HCT116 (cell line): ENCODE measurements at regions not wholly inside any gene's neighbourhood (a gene's known extent, or its start where the extent isn't known, plus 50 kb on each side); places are given as distances from the start of the nearest gene placed in this dataset.

Experiments
- ATAC-seq: fragments of 200-7000 bp; cut with Tn5 transposase; 2 replicates; pipeline ENCODE4 v1.9.1; 2020; ENCODE audit warnings: mild to moderate bottlenecking, moderate library complexity
- BruUV-seq: library from RNA; stranded (reverse); fragments of 400-500 nt; replicated peaks from 2 replicates; lab custom pipeline; 2021; lab: Mats Ljungman, UMichigan
- CTCF ChIA-PET: fragments of 300-600 bp; sonication (Branson Sonifier 250); formaldehyde crosslinking; loops from one replicate; lab custom pipeline; 2021; ENCODE audit warnings: antibody characterized with exemption; lab: Charles Lee
- POLR2A ChIA-PET: fragments of 300-600, 350-600 bp; sonication (Branson Sonifier 250); formaldehyde crosslinking; loops from one replicate; lab custom pipeline; 2021; ENCODE audit warnings: antibody characterized with exemption; lab: Charles Lee
- RAD21 ChIA-PET, 2 experiments: fragments of 300-600 bp; sonication (Branson Sonifier 250); formaldehyde crosslinking; loops; one replicate each; lab custom pipeline; 2023; ENCODE audit warnings: low total read pairs in 2 of 2; ENCODE audit not compliant: uncharacterized antibody in 2 of 2, unreplicated experiment in 2 of 2, low non-redundant PET in 1 of 2; lab: Charles Lee
- DNase-seq: peaks from one replicate; pipeline ENCODE4 v3.0.0-alpha.2; 2010; ENCODE audit warnings: low read depth, low spot score
- H2AFZ ChIP-seq: fragments of 200-600 bp; shearing (Covaris generic), sonication (generic); 2 replicates; pipeline ENCODE4 v1.6.1; 2017; ENCODE audit warnings: low read depth, mixed run types, mixed read lengths, antibody characterized with exemption, low read length; ENCODE audit not compliant: poor library complexity, severe bottlenecking
- H3K27ac ChIP-seq: 2 replicates; pipeline ENCODE4 v1.5.1; 2012; ENCODE audit warnings: low read depth, low read length
- H3K27me3 ChIP-seq: fragments of 200-600 bp; sonication (generic); 2 replicates; pipeline ENCODE4 v1.6.1; 2016; ENCODE audit warnings: mixed run types, low read length, mixed read lengths; ENCODE audit not compliant: insufficient read depth
- H3K36me3 ChIP-seq, 2 experiments: fragments of 200-500 bp in 1 of 2; fragments of 200-600 bp in 1 of 2; sonication (Bioruptor generic) in 1 of 2; sonication (generic) in 1 of 2; 2 replicates each; pipeline versions ENCODE4 v1.5.1 to v1.6.1; 2014 to 2016; ENCODE audit warnings: low read length in 2 of 2, inconsistent platforms in 1 of 2, mixed read lengths in 1 of 2, mixed run types in 1 of 2; ENCODE audit not compliant: insufficient read depth in 2 of 2, control insufficient read depth in 1 of 2
- H3K4me1 ChIP-seq, 2 experiments: fragments of 200-600 bp in 1 of 2; sonication (generic) in 1 of 2; 2 replicates each; pipeline versions ENCODE4 v1.5.1 to v1.6.1; 2012 to 2017; ENCODE audit warnings: low read length in 2 of 2, inconsistent platforms in 1 of 2, mild to moderate bottlenecking in 1 of 2, mixed read lengths in 1 of 2, mixed run types in 1 of 2, moderate library complexity in 1 of 2; ENCODE audit not compliant: insufficient read depth in 2 of 2, control insufficient read depth in 1 of 2
- H3K4me2 ChIP-seq: fragments of 200-600 bp; sonication (generic); 2 replicates; pipeline ENCODE4 v1.6.1; 2017; ENCODE audit warnings: mixed run types, low read length, mixed read lengths
- H3K4me3 ChIP-seq, 2 experiments: fragments of 200-600 bp in 1 of 2; sonication (generic) in 1 of 2; replicated peaks in 1 of 2; 2 replicates each; pipeline ENCODE4 v1.5.1; 2011 to 2016; ENCODE audit warnings: low read length in 2 of 2, control low read depth in 1 of 2, low read depth in 1 of 2, mild to moderate bottlenecking in 1 of 2, mixed read lengths in 1 of 2, mixed run types in 1 of 2
- H3K79me2 ChIP-seq: fragments of 200-600 bp; sonication (generic); 2 replicates; pipeline ENCODE4 v1.6.1; 2017; ENCODE audit warnings: mild to moderate bottlenecking, mixed run types, low read length, moderate library complexity, mixed read lengths; ENCODE audit not compliant: insufficient read depth
- H3K9ac ChIP-seq: fragments of 200-600 bp; sonication (generic); 2 replicates; pipeline ENCODE4 v1.6.1; 2016; ENCODE audit warnings: low read length, mixed read lengths
- H3K9me2 ChIP-seq: fragments of 200-600 bp; sonication (generic), shearing (Covaris generic); 2 replicates; pipeline ENCODE4 v1.6.1; 2017; ENCODE audit warnings: mixed run types, mild to moderate bottlenecking, moderate library complexity; ENCODE audit not compliant: insufficient read depth
- H3K9me3 ChIP-seq, 2 experiments: fragments of 200-500 bp in 1 of 2; fragments of 200-600 bp in 1 of 2; sonication (Bioruptor generic) in 1 of 2; sonication (generic) in 1 of 2; 2 replicates each; pipeline ENCODE4 v1.6.1; 2014 to 2017; ENCODE audit warnings: low read length in 2 of 2, mixed read lengths in 2 of 2, inconsistent platforms in 1 of 2, low read depth in 1 of 2, mild to moderate bottlenecking in 1 of 2, mixed run types in 1 of 2, moderate library complexity in 1 of 2; ENCODE audit not compliant: control insufficient read depth in 1 of 2, insufficient read depth in 1 of 2
- H4K20me1 ChIP-seq: fragments of 200-600 bp; sonication (generic), shearing (Covaris generic); 2 replicates; pipeline ENCODE4 v1.6.1; 2017; ENCODE audit warnings: mixed run types, mild to moderate bottlenecking, moderate library complexity; ENCODE audit not compliant: insufficient read depth
- ATF3 ChIP-seq: IDR thresholded peaks from 2 replicates; pipeline ENCODE4 v1.6.1; 2012
- CBX3 ChIP-seq: IDR thresholded peaks from 2 replicates; pipeline ENCODE4 v1.6.1; 2012; ENCODE audit warnings: low read depth
- CEBPB ChIP-seq: IDR thresholded peaks from 2 replicates; pipeline ENCODE4 v1.6.1; 2012; ENCODE audit warnings: low read depth
- CTCF ChIP-seq, 3 experiments: fragments of 200-600 bp in 1 of 3; sonication (generic) in 1 of 3; IDR thresholded peaks in 2 of 3; conservative IDR thresholded peaks in 1 of 3; 2 replicates each; pipeline ENCODE4 v1.5.1; 2012 to 2017; ENCODE audit warnings: low read depth in 2 of 3, low read length in 2 of 3, antibody characterized with exemption in 1 of 3, borderline replicate concordance in 1 of 3, control low read depth in 1 of 3, mild to moderate bottlenecking in 1 of 3, mixed read lengths in 1 of 3, mixed run types in 1 of 3, moderate library complexity in 1 of 3; ENCODE audit not compliant: insufficient read depth in 1 of 3
- ELF1 ChIP-seq: IDR thresholded peaks from 2 replicates; pipeline ENCODE4 v1.6.1; 2012; ENCODE audit warnings: low read depth, borderline replicate concordance
- MAX ChIP-seq: IDR thresholded peaks from 2 replicates; pipeline ENCODE4 v1.6.1; 2012
- POLR2A ChIP-seq: IDR thresholded peaks from 2 replicates; pipeline ENCODE4 v1.7.0; 2011; ENCODE audit warnings: borderline replicate concordance; ENCODE audit not compliant: insufficient read depth, insufficient read length; ENCODE audit errors: extremely low read depth
- POLR2AphosphoS5 ChIP-seq: IDR thresholded peaks from 2 replicates; pipeline ENCODE4 v1.6.1; 2011; ENCODE audit warnings: mild to moderate bottlenecking, low read depth, low read length, moderate library complexity
- SIN3A ChIP-seq: IDR thresholded peaks from 2 replicates; pipeline ENCODE4 v1.6.1; 2012; ENCODE audit warnings: low read depth
- SP1 ChIP-seq: IDR thresholded peaks from 2 replicates; pipeline ENCODE4 v1.6.1; 2012; ENCODE audit warnings: low read depth
- SRF ChIP-seq: IDR thresholded peaks from 2 replicates; pipeline ENCODE4 v1.6.1; 2012; ENCODE audit warnings: low read depth
- TCF7L2 ChIP-seq: IDR thresholded peaks from 2 replicates; pipeline ENCODE4 v1.7.0; 2011; ENCODE audit warnings: borderline replicate concordance, inconsistent platforms; ENCODE audit not compliant: insufficient read depth, insufficient read length; ENCODE audit errors: extremely low read depth
- ZBTB33 ChIP-seq: IDR thresholded peaks from 2 replicates; pipeline ENCODE4 v1.6.1; 2011; ENCODE audit warnings: mild to moderate bottlenecking, low read length, moderate library complexity; ENCODE audit not compliant: insufficient replicate concordance; ENCODE audit errors: extremely low read depth
- intact Hi-C: fragments of 100-400 bp; cut with micrococcal nuclease; formaldehyde crosslinking; loops from 2 replicates; pipeline ENCODE4 v1.10.0; 2022

GRCh38 chrY:12421788-12422124 lies 279.3 kb upstream of the USP9Y start:
- CTCF ChIA-PET: no interaction called here
- DNase-seq (no peak), ATAC-seq (no peak)
- intact Hi-C loops: no loop called here
- no peaks in the 10 kb centered on the region for H4K20me1 ChIP-seq
- H3K27ac ChIP-seq: no peak overlapping the region
- RAD21 ChIA-PET: no interaction called here
- no peak overlapping the region for H3K9ac ChIP-seq
- no peaks in the 10 kb centered on the region for H3K9me2 ChIP-seq
- no peaks in the 10 kb centered on the region for H3K4me1 ChIP-seq
- no peaks in the 10 kb centered on the region for H3K79me2 ChIP-seq
- H3K4me3 ChIP-seq: no peak overlapping the region
- H2AFZ ChIP-seq: no peak overlapping the region
- TF ChIP-seq SP1: no peak
- TF ChIP-seq ELF1: no peak
- H3K36me3 ChIP-seq: no peaks in the 10 kb centered on the region
- no peaks in the 10 kb centered on the region for H3K27me3 ChIP-seq
- no peak overlapping the region for H3K4me2 ChIP-seq
- no TSS peak for BruUV-seq
- POLR2A ChIA-PET: no interaction called here
- no peaks in the 10 kb centered on the region for H3K9me3 ChIP-seq

GRCh38 chrY:12422536-12422935 lies 278.5 kb upstream of the USP9Y start:
- no peak for DNase-seq
- ATAC-seq: no peak
- TF ChIP-seq POLR2AphosphoS5 (no peak), CTCF (IDR thresholded peaks at IDR 0.05 in 2 of 3, conservative IDR thresholded peaks at IDR 0.05 in 1 of 3; ENCODE audit: borderline replicate concordance in 1 of 3, insufficient read depth in 1 of 3, low read depth in 2 of 3, low read length in 2 of 3) (no peak), MAX (no peak), SIN3A (no peak), SP1 (no peak), ATF3 (no peak), ELF1 (no peak), CEBPB (no peak), CBX3 (no peak), SRF (no peak), TCF7L2 (no peak), ZBTB33 (no peak), POLR2A (no peak)

More at GRCh38 chrY:12422536-12422935, 278.5 kb upstream of the USP9Y start:
- Histone ChIP-seq H3K4me2 (no peak overlapping the region), H3K27me3 (no peaks in the 10 kb centered on the region), H3K4me3 (no peak overlapping the region), H2AFZ (no peak overlapping the region), H3K4me1 (no peaks in the 10 kb centered on the region), H3K79me2 (no peaks in the 10 kb centered on the region), H3K9me3 (no peaks in the 10 kb centered on the region), H3K9ac (no peak overlapping the region), H3K9me2 (no peaks in the 10 kb centered on the region), H3K36me3 (no peaks in the 10 kb centered on the region), H3K27ac (no peak overlapping the region), H4K20me1 (no peaks in the 10 kb centered on the region)
- CTCF ChIA-PET: no interaction called here
- intact Hi-C loops: no loop called here
- POLR2A ChIA-PET: no interaction called here
- BruUV-seq: no TSS peak
- RAD21 ChIA-PET: no interaction called here
